Tibial artery (tissue), 4 donors: ENCODE measurements at regions not wholly inside any gene's neighbourhood (a gene's known extent, or its start where the extent isn't known, plus 50 kb on each side); places are given as distances from the start of the nearest gene placed in this dataset.

Experiments used
- DNase-seq, 2 donors: peaks; one replicate each; pipeline ENCODE4 v3.0.0-alpha.2; 2019
- H3K27ac ChIP-seq, 2 donors: fragments of 200-600 bp; sonication (generic) in 1 of 2; 1 replicate in 1 of 2; 2 replicates in 1 of 2; pipeline ENCODE4 v1.5.1; 2018 to 2019; ENCODE audit warnings: mild to moderate bottlenecking in 1 of 2
- H3K27me3 ChIP-seq, 2 donors: fragments of 200-600 bp; sonication (generic) in 1 of 2; one replicate each; pipeline versions ENCODE4 v1.5.1 to v1.6.0; 2016 to 2019
- H3K36me3 ChIP-seq, 3 donors: fragments of 200-600 bp; sonication (generic) in 2 of 3; one replicate each; pipeline ENCODE4 v1.5.1; 2016 to 2019; ENCODE audit warnings: mild to moderate bottlenecking in 2 of 3
- H3K4me1 ChIP-seq, 4 donors: fragments of 200-600 bp; sonication (generic) in 2 of 4; 1 replicate in 3 of 4; 2 replicates in 1 of 4; pipeline ENCODE4 v1.5.1; 2016 to 2019
- H3K4me3 ChIP-seq, 2 donors: fragments of 200-600 bp; sonication (generic) in 1 of 2; 1 replicate in 1 of 2; 2 replicates in 1 of 2; pipeline ENCODE4 v1.5.1; 2018 to 2019; ENCODE audit warnings: mild to moderate bottlenecking in 2 of 2
- H3K9me3 ChIP-seq, 3 donors: fragments of 200-600 bp; sonication (generic) in 1 of 3; one replicate each; pipeline ENCODE4 v1.5.1; 2016 to 2019
- intact Hi-C: fragments of 100-400 bp; cut with DNase I; formaldehyde crosslinking; loops from one replicate; pipeline ENCODE4 v1.15.0; 2023; ENCODE audit warnings: low total_unique reads
- TF ChIP-seq, protein P1 (sequence below), 2 experiments: fragments of 200-600 bp in 1 of 2; fragments of 450-650 bp in 1 of 2; IDR thresholded peaks; one replicate each; pipeline ENCODE4 v1.5.1; 2017 to 2019; ENCODE audit warnings: antibody characterized with exemption in 2 of 2, mild to moderate bottlenecking in 1 of 2, moderate library complexity in 1 of 2

- H3K4me1 ChIP-seq = no peaks in the 10 kb centered on the region
- H3K27me3 ChIP-seq = no peaks in the 10 kb centered on the region
- H3K27ac ChIP-seq = no peak overlapping the region
- no peak overlapping the region for H3K4me3 ChIP-seq
- no peaks in the 10 kb centered on the region for H3K36me3 ChIP-seq
- no peak for DNase-seq
- TF ChIP-seq, protein P1, sequence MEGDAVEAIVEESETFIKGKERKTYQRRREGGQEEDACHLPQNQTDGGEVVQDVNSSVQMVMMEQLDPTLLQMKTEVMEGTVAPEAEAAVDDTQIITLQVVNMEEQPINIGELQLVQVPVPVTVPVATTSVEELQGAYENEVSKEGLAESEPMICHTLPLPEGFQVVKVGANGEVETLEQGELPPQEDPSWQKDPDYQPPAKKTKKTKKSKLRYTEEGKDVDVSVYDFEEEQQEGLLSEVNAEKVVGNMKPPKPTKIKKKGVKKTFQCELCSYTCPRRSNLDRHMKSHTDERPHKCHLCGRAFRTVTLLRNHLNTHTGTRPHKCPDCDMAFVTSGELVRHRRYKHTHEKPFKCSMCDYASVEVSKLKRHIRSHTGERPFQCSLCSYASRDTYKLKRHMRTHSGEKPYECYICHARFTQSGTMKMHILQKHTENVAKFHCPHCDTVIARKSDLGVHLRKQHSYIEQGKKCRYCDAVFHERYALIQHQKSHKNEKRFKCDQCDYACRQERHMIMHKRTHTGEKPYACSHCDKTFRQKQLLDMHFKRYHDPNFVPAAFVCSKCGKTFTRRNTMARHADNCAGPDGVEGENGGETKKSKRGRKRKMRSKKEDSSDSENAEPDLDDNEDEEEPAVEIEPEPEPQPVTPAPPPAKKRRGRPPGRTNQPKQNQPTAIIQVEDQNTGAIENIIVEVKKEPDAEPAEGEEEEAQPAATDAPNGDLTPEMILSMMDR (IDR thresholded peaks at IDR 0.05) = no peak
- no peaks in the 10 kb centered on the region for H3K9me3 ChIP-seq
- intact Hi-C loops = no loop called here
Measured at GRCh38 chr18:38826247-38826646, 1260.6 kb upstream of the CELF4 start.

DNA sequence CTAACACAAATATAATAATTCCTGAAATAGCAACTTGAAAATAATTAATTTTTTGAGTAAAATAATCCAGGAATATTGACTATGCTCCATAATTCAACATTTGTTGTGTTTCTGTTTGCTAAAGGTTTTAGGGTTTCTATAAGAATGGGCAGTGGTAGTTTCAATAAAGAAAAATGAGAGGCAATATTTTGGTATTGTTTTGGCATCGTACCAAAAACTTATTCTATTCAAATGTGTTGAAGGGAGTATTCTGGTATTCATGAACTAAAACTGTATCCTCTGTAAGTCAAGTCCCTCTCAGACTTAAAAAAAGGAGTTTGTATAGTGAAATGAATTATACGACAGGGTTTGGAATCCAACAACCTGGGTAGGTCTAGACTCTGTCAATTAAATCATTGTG, 1245.6 kb upstream of the CELF4 start:
- TF ChIP-seq, protein P1 (IDR thresholded peaks at IDR 0.05) = no peak
- Histone ChIP-seq H3K9me3 (no peaks in the 10 kb centered on the region), H3K4me1 (no peaks in the 10 kb centered on the region), H3K27ac (no peak overlapping the region), H3K4me3 (no peak overlapping the region), H3K36me3 (no peaks in the 10 kb centered on the region), H3K27me3 (no peaks in the 10 kb centered on the region)
- no peak for DNase-seq
- intact Hi-C loops = no loop called here

- intact Hi-C loops = no loop called here
- Histone ChIP-seq H3K4me3 (no peak overlapping the region), H3K4me1 (no peaks in the 10 kb centered on the region), H3K9me3 (no peaks in the 10 kb centered on the region), H3K27ac (no peak overlapping the region), H3K36me3 (no peaks in the 10 kb centered on the region), H3K27me3 (no peaks in the 10 kb centered on the region)
- DNase-seq = no peak
- TF ChIP-seq, protein P1 (IDR thresholded peaks at IDR 0.05) = no peak
Measured at GRCh38 chr18:38810789-38811188, 1245.2 kb upstream of the CELF4 start.

DNA sequence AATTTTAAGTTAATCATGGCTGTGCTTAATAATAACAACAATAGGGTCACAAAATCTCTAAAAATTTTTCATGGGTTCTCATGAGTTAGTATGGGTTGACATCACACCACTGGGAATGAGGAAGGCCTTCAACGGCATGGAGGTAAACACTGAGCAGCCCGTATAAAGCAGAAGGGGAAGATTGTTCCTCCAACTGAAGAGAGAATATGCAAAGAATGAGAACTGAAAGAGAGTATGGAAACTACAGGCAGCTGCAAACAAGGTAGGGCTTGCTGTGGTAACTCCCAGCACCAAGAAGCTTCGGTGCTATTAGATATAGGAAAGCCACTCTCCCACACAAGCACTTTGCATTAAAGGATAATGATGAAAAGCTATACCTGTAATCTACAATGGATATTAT, 1242.3 kb upstream of the CELF4 start:
- Histone ChIP-seq H3K4me1 (no peaks in the 10 kb centered on the region), H3K36me3 (no peaks in the 10 kb centered on the region), H3K27me3 (no peaks in the 10 kb centered on the region), H3K27ac (no peak overlapping the region), H3K4me3 (no peak overlapping the region), H3K9me3 (no peaks in the 10 kb centered on the region)
- no peak for DNase-seq
- intact Hi-C loops = no loop called here
- TF ChIP-seq, protein P1 (IDR thresholded peaks at IDR 0.05) = no peak

GRCh38 chr18:38805256-38805655, 1239.7 kb upstream of the CELF4 start:
- H3K9me3 ChIP-seq = no peaks in the 10 kb centered on the region
- TF ChIP-seq, protein P1 (IDR thresholded peaks at IDR 0.05) = no peak
- intact Hi-C loops = no loop called here

GRCh38 chr18:38801640-38802039, 1236.0 kb upstream of the CELF4 start:
- Histone ChIP-seq H3K36me3 (no peaks in the 10 kb centered on the region), H3K27ac (no peak overlapping the region), H3K27me3 (no peaks in the 10 kb centered on the region), H3K4me1 (no peaks in the 10 kb centered on the region), H3K9me3 (no peaks in the 10 kb centered on the region), H3K4me3 (no peak overlapping the region)
- TF ChIP-seq, protein P1 (IDR thresholded peaks at IDR 0.05) = no peak
- intact Hi-C loops = no loop called here
- no peak for DNase-seq

More at GRCh38 chr18:38805256-38805655, 1239.7 kb upstream of the CELF4 start:
- no peak for DNase-seq
- Histone ChIP-seq H3K4me1 (no peaks in the 10 kb centered on the region), H3K27me3 (no peaks in the 10 kb centered on the region), H3K4me3 (no peak overlapping the region), H3K36me3 (no peaks in the 10 kb centered on the region), H3K27ac (no peak overlapping the region)
